ENCODE measurements at regions not wholly inside any gene's neighbourhood (a gene's known extent, or its start where the extent isn't known, plus 50 kb on each side); places are given as distances from the start of the nearest gene placed in this dataset.

DNA sequence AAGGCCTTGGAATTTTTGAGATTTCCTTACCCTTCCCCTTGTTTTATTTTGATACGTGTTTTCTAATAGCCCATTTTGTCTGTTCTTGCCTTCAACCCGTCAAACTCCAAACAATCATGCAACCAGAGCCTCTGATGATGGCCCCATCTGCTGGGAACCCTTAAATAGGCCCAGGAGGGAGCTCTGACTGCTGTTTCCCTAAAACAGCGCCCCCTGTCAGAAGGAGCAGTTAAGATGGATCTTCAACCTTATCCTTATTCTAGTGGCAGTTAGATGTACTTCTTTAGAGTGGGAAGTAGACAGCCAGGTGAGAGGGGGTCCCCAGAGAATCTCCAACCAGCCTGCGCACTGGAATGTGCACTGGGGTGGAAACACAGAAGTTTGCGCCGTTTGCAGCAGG, 1031.0 kb upstream of the PCDH9 start:
- Histone ChIP-seq H4K8ac (ENCODE audit: extremely low read depth, insufficient read depth, low read length) (no peak overlapping the region), H4K5ac (ENCODE audit: insufficient read length, low read depth, low read length) (no peak overlapping the region), H3K23me2 (ENCODE audit: low read depth, low read length) (no peaks in the 10 kb centered on the region), H3K4me1 (replicated peaks in 1 of 4; ENCODE audit: control insufficient read depth in 3 of 4, insufficient read depth in 4 of 4, low read length in 3 of 4) (no peaks in the 10 kb centered on the region), H4K91ac (replicated peaks; ENCODE audit: insufficient read length, low read length) (no peak overlapping the region), H2BK20ac (ENCODE audit: low read length) (no peak overlapping the region), H2BK12ac (ENCODE audit: low read depth, low read length) (no peak overlapping the region), H4K20me1 (replicated peaks in 1 of 2; ENCODE audit: control insufficient read depth in 1 of 2, insufficient read depth in 2 of 2, low read length in 2 of 2) (no peaks in the 10 kb centered on the region), H3K9ac (replicated peaks in 1 of 4; ENCODE audit: extremely low read depth in 1 of 4, low read depth in 3 of 4, low read length in 3 of 4) (no peak overlapping the region), H2BK120ac (replicated peaks; ENCODE audit: low read depth, low read length) (no peak overlapping the region), H3K18ac (ENCODE audit: extremely low read depth, low read length) (no peak overlapping the region), H3K79me2 (ENCODE audit: control insufficient read depth in 1 of 2, insufficient read depth in 2 of 2, low read length in 2 of 2) (no peaks in the 10 kb centered on the region), H3K14ac (ENCODE audit: insufficient read length) (no peak overlapping the region), H3K56ac (replicated peaks; ENCODE audit: insufficient read length, low read depth, low read length) (no peak overlapping the region), H2BK5ac (ENCODE audit: low read depth, low read length) (no peak overlapping the region), H3K9me3 (ENCODE audit: insufficient read depth in 2 of 2, low read depth in 1 of 2, low read length in 1 of 2) (no peaks in the 10 kb centered on the region), H3K79me1 (ENCODE audit: low read depth, low read length) (no peaks in the 10 kb centered on the region), H3K4ac (replicated peaks; ENCODE audit: insufficient read length, low read depth, low read length) (no peak overlapping the region), H3K4me2 (ENCODE audit: insufficient read depth in 1 of 2, low read depth in 2 of 2, low read length in 2 of 2) (no peak overlapping the region), H3K27ac (ENCODE audit: low read depth, low read length) (no peak overlapping the region), H3K4me3 (ENCODE audit: extremely low read depth in 1 of 4, insufficient read depth in 2 of 4, low read depth in 3 of 4, low read length in 4 of 4) (no peak overlapping the region), H3K36me3 (ENCODE audit: control insufficient read depth in 2 of 4, insufficient read depth in 4 of 4, low read length in 3 of 4) (no peaks in the 10 kb centered on the region), H2AK5ac (ENCODE audit: low read depth, low read length) (no peak overlapping the region), H2BK15ac (ENCODE audit: low read length) (no peak overlapping the region), H2AFZ (ENCODE audit: low read length) (no peak overlapping the region), H3K23ac (ENCODE audit: insufficient read length) (no peak overlapping the region), H3K27me3 (replicated peaks in 1 of 4; ENCODE audit: control insufficient read depth in 3 of 4, extremely low read depth in 1 of 4, insufficient read depth in 3 of 4, low read length in 3 of 4) (no peaks in the 10 kb centered on the region)
- TF ChIP-seq RAD21 (IDR thresholded peaks at IDR 0.05 in 1 of 2, conservative IDR thresholded peaks at IDR 0.05 in 1 of 2; ENCODE audit: low read depth in 2 of 2, low read length in 2 of 2) (peak; percentile 59), CEBPB (IDR thresholded peaks at IDR 0.05; ENCODE audit: low read depth, low read length) (no peak), CBX8 (IDR thresholded peaks at IDR 0.05; ENCODE audit: borderline replicate concordance, low read depth, low read length) (no peak), CTCF (IDR thresholded peaks at IDR 0.05; ENCODE audit: control extremely low read depth in 1 of 3, insufficient read depth in 1 of 3, low read depth in 1 of 3, low read length in 3 of 3) (peak; percentile 19 to 88 (median 55)), YY1 (IDR thresholded peaks at IDR 0.05; ENCODE audit: low read depth, low read length) (peak; percentile 22; the same call in 1 of the 2 replicates)
- DNase-seq (ENCODE audit: low read depth in 1 of 2, low spot score in 2 of 2) = peak; percentile 2 to 60
- CTCF ChIA-PET (ENCODE audit: partially characterized antibody) = interaction anchor here (0.7 to 2.0 kb wide), 6 partner anchors 9 to 841 kb away, joined by 3 to 9 read pairs (median 3); no protein-coding TSS in a partner anchor
- no peak for FAIRE-seq
- 85% methylated on average over 4 of the region's 6 CpGs; no CpG with 5 or more reads in 1 of the 2 experiments for WGBS, 2 experiments (ENCODE audit: extremely low coverage in 1 of 2, insufficient coverage in 1 of 2, insufficient read length in 1 of 2, insufficient replicate concordance in 2 of 2, low coverage in 1 of 2, low lambda C conversion rate in 2 of 2, missing lambda C conversion rate in 1 of 2)
- POLR2A ChIA-PET (ENCODE audit: partially characterized antibody) = no interaction called here

All from H1 (cell line).